ENCODE measurements at regions not wholly inside any gene's neighbourhood (a gene's known extent, or its start where the extent isn't known, plus 50 kb on each side); places are given as distances from the start of the nearest gene placed in this dataset.

DNA sequence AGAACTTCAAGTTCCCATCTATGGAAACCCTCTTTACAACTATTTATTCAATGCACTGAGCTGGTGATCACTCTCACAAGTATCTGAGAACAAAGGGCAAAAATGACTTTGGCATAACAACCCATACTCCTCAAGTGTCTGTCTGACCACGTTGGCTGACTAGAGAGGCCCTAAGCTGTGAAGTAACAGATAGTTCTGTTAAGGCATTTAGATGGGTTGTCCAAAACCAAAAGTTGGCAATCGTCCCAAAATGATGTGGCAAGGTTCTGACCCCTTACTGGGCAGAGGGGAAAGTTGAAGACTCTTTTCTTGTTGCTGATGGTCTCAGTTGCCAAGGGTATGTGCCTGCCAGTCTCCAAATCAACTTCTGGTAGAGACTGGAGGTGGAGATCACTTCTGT lies 524.8 kb downstream of the PPARGC1A start:
- TF ChIP-seq, protein P1, sequence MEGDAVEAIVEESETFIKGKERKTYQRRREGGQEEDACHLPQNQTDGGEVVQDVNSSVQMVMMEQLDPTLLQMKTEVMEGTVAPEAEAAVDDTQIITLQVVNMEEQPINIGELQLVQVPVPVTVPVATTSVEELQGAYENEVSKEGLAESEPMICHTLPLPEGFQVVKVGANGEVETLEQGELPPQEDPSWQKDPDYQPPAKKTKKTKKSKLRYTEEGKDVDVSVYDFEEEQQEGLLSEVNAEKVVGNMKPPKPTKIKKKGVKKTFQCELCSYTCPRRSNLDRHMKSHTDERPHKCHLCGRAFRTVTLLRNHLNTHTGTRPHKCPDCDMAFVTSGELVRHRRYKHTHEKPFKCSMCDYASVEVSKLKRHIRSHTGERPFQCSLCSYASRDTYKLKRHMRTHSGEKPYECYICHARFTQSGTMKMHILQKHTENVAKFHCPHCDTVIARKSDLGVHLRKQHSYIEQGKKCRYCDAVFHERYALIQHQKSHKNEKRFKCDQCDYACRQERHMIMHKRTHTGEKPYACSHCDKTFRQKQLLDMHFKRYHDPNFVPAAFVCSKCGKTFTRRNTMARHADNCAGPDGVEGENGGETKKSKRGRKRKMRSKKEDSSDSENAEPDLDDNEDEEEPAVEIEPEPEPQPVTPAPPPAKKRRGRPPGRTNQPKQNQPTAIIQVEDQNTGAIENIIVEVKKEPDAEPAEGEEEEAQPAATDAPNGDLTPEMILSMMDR (IDR thresholded peaks at IDR 0.05) = no peak
- Histone ChIP-seq H3K4me3 (no peak overlapping the region), H3K27ac (no peak overlapping the region)
- no peak for DNase-seq (ENCODE audit: low spot score)

- Histone ChIP-seq H3K27ac (no peak overlapping the region), H3K4me3 (no peak overlapping the region)
- TF ChIP-seq, protein P1 (IDR thresholded peaks at IDR 0.05) = no peak
- no peak for DNase-seq (ENCODE audit: low spot score)
These were observed 525.7 kb downstream of the PPARGC1A start for GRCh38 chr4:23364167-23364566.

DNA sequence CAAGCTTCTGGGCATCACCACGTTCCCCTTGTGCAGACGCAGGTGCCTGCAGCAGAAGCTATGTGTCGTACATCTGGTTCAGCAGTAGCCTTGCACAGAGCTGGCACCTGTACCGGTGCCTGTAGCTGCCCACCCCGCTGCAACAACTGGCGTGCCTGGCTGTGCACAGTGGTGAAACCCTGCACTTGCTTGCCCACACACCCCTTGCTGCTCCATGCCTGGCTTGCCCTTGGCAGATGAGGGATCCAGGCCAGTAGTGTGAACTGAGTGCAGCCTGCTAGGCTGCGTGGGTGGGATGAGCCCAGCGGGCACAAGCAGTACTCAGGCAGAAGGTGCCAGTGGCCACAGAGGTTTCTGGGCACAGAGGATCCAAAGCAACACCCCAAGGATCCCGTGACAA lies 528.4 kb downstream of the PPARGC1A start:
- TF ChIP-seq, protein P1 (IDR thresholded peaks at IDR 0.05) = no peak
- DNase-seq (ENCODE audit: low spot score) = no peak

DNA sequence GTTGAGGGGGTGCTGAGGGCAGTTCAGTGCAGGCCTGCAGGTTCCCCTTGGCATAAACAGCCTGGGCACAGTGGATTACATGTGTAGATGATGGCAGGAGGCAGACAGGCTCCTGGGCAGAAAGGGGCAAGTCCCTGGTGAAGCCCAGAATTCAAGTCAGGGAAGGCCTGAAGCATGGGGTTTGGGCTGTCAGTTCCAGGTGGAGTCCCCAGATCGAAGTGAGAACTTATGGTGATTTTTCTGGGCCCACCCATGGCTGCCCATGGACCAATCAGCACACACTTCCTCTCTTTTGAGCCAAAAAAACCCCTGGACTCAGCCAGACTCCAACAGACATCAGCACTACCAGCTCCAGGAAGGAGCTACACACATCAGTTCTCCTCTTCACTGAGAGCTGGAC lies 529.1 kb downstream of the PPARGC1A start:
- Histone ChIP-seq H3K4me3 (no peak overlapping the region), H3K27ac (no peak overlapping the region)
- DNase-seq (ENCODE audit: low spot score) = no peak
- TF ChIP-seq, protein P1 (IDR thresholded peaks at IDR 0.05) = no peak

More for the DNA sequence above, 528.4 kb downstream of the PPARGC1A start:
- H3K4me3 ChIP-seq = no peak overlapping the region
- no peak overlapping the region for H3K27ac ChIP-seq

GRCh38 chr4:23355258-23355657 lies 534.6 kb downstream of the PPARGC1A start:
- Histone ChIP-seq H3K4me3 (no peak overlapping the region), H3K27ac (no peak overlapping the region)
- TF ChIP-seq, protein P1 (IDR thresholded peaks at IDR 0.05) = no peak
- DNase-seq (ENCODE audit: low spot score) = no peak

DNA sequence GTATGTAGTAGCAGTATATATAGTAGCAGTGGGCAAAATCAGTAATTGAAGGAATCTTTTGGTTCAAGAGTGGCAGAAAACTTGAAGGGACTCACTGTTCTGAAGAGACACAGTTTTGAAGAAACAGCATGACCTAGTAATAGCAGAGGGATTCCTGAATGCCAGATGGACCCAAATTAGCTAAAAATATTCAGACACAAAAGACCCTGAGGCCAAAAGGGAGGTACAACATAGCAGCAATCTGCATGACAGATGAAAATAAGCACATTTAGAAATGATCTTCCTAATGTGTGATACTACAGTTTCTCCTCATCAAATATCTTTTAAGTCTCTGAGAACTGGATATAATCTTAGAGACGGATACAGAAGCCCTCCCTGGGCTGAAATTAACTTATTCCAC lies 536.6 kb downstream of the PPARGC1A start:
- no peak overlapping the region for H3K4me3 ChIP-seq
- no peak for DNase-seq (ENCODE audit: low spot score)
- H3K27ac ChIP-seq = no peak overlapping the region
- TF ChIP-seq, protein P1 (IDR thresholded peaks at IDR 0.05) = no peak

- no peak for DNase-seq (ENCODE audit: low spot score)
- TF ChIP-seq, protein P1 (IDR thresholded peaks at IDR 0.05) = no peak
- Histone ChIP-seq H3K27ac (no peak overlapping the region), H3K4me3 (no peak overlapping the region)
These were observed 540.9 kb downstream of the PPARGC1A start for GRCh38 chr4:23348789-23349498.

Measured in coronary artery (tissue), 2 donors.